ENCODE measurements at regions not wholly inside any gene's neighbourhood (a gene's known extent, or its start where the extent isn't known, plus 50 kb on each side); places are given as distances from the start of the nearest gene placed in this dataset.

- Histone ChIP-seq H3K27ac (no peak overlapping the region), H3K4me1 (peaks cover 0 to 8% (median 0%) of the 10 kb centered on the region in 3 donors), H3K27me3 (no peaks in the 10 kb centered on the region), H3K36me3 (no peaks in the 10 kb centered on the region), H3K9me3 (no peaks in the 10 kb centered on the region), H3K4me3 (no peak overlapping the region)
- intact Hi-C loops (cut with DNase I) = no loop called here
- WGBS, 2 donors = 84 to 89% methylated on average over 5 of the region's 5 CpGs
- DNase-seq = no peak
- no peak for TF ChIP-seq POLR2A (IDR thresholded peaks at IDR 0.05)
- TF ChIP-seq CTCF (IDR thresholded peaks at IDR 0.05) = no peak
Measured at GRCh38 chr11:104650234-104650633, 248.0 kb downstream of the CASP12 start.

- intact Hi-C loops (cut with DNase I) = no loop called here
- H3K4me3 ChIP-seq = no peak overlapping the region
- no peaks in the 10 kb centered on the region for H3K27me3 ChIP-seq
- DNase-seq = no peak
- WGBS, 2 donors = 6 to 25% methylated on average over 1 of the region's 1 CpG
- H3K27ac ChIP-seq = no peak overlapping the region
- no peaks in the 10 kb centered on the region for H3K9me3 ChIP-seq
- H3K36me3 ChIP-seq = no peaks in the 10 kb centered on the region
- peaks cover 0 to 8% (median 0%) of the 10 kb centered on the region in 3 donors for H3K4me1 ChIP-seq
- no peak for TF ChIP-seq CTCF (IDR thresholded peaks at IDR 0.05)
Measured at GRCh38 chr11:104649002-104649401, 249.3 kb downstream of the CASP12 start.

GRCh38 chr11:104645261-104646222 lies 252.7 kb downstream of the CASP12 start:
- WGBS, 2 donors = 60 to 78% methylated on average over 2 of the region's 2 CpGs
- intact Hi-C loops (cut with DNase I) = no loop called here

GRCh38 chr11:104637662-104638170 lies 260.5 kb downstream of the CASP12 start:
- TF ChIP-seq CTCF (IDR thresholded peaks at IDR 0.05) = no peak
- TF ChIP-seq POLR2A (IDR thresholded peaks at IDR 0.05) = no peak
- Histone ChIP-seq H3K36me3 (no peaks in the 10 kb centered on the region), H3K4me3 (no peak overlapping the region), H3K27me3 (no peaks in the 10 kb centered on the region), H3K27ac (no peak overlapping the region), H3K4me1 (no peaks in the 10 kb centered on the region), H3K9me3 (no peaks in the 10 kb centered on the region)
- DNase-seq = no peak
- intact Hi-C loops (cut with DNase I) = no loop called here
- WGBS, 2 donors = 73 to 82% methylated on average over 2 of the region's 2 CpGs

More at GRCh38 chr11:104645261-104646222, 252.7 kb downstream of the CASP12 start:
- Histone ChIP-seq H3K36me3 (no peaks in the 10 kb centered on the region), H3K9me3 (no peaks in the 10 kb centered on the region), H3K27me3 (no peaks in the 10 kb centered on the region), H3K4me1 (no peaks in the 10 kb centered on the region), H3K4me3 (no peak overlapping the region), H3K27ac (no peak overlapping the region)
- TF ChIP-seq POLR2A (IDR thresholded peaks at IDR 0.05) (no peak), CTCF (IDR thresholded peaks at IDR 0.05) (no peak)
- DNase-seq = no peak

- intact Hi-C loops (cut with DNase I) = no loop called here
- H3K4me1 ChIP-seq = no peaks in the 10 kb centered on the region
- no peaks in the 10 kb centered on the region for H3K36me3 ChIP-seq
- H3K4me3 ChIP-seq = no peak overlapping the region
- no peak for DNase-seq
- H3K9me3 ChIP-seq = no peaks in the 10 kb centered on the region
- 19 to 33% methylated on average over 1 of the region's 1 CpG for WGBS, 2 donors
- H3K27ac ChIP-seq = no peak overlapping the region
- H3K27me3 ChIP-seq = no peaks in the 10 kb centered on the region
- TF ChIP-seq CTCF (IDR thresholded peaks at IDR 0.05) (no peak), POLR2A (IDR thresholded peaks at IDR 0.05) (no peak)
Measured at GRCh38 chr11:104633226-104633625, 265.0 kb downstream of the CASP12 start.
